22Rv1 (cell line): ENCODE measurements at regions not wholly inside any gene's neighbourhood (a gene's known extent, or its start where the extent isn't known, plus 50 kb on each side); places are given as distances from the start of the nearest gene placed in this dataset.
A peak's percentile ranks its signal among the peaks of the same experiment; 100 is the strongest.

Source experiments
- H3K27ac ChIP-seq: fragments of 450-650 bp; 2 replicates; pipeline ENCODE4 v1.5.1; 2017
- ZFX ChIP-seq: fragments of 450-650 bp; IDR thresholded peaks from 2 replicates; pipeline ENCODE4 v1.6.1; 2017; ENCODE audit warnings: antibody characterized with exemption, borderline replicate concordance
- TF ChIP-seq, protein P1 (sequence below): fragments of 450-650 bp; IDR thresholded peaks from 2 replicates; pipeline ENCODE4 v1.5.1; 2017; ENCODE audit warnings: mild to moderate bottlenecking

DNA sequence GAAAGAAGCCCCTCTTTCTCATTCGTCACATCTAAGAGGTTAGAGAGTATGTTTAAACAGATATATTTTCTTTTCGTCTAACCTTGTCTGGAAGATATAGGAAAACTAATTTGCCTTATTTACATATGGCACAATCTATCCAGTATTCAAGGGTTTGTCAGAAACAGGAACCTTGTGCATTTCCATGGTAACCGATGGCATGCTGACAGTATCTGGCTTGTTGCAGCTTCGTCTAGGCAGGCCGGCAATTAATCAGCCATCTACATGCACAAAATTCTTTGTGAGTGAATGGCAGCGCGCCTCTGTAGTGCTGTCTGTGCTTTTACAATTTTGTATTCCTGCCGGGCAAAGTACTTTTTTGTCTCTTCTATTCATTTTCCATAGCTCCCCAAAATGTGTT, 294.0 kb upstream of the SOX2 start:
- TF ChIP-seq ZFX: no peak
- TF ChIP-seq, protein P1, sequence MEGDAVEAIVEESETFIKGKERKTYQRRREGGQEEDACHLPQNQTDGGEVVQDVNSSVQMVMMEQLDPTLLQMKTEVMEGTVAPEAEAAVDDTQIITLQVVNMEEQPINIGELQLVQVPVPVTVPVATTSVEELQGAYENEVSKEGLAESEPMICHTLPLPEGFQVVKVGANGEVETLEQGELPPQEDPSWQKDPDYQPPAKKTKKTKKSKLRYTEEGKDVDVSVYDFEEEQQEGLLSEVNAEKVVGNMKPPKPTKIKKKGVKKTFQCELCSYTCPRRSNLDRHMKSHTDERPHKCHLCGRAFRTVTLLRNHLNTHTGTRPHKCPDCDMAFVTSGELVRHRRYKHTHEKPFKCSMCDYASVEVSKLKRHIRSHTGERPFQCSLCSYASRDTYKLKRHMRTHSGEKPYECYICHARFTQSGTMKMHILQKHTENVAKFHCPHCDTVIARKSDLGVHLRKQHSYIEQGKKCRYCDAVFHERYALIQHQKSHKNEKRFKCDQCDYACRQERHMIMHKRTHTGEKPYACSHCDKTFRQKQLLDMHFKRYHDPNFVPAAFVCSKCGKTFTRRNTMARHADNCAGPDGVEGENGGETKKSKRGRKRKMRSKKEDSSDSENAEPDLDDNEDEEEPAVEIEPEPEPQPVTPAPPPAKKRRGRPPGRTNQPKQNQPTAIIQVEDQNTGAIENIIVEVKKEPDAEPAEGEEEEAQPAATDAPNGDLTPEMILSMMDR: no peak
- H3K27ac ChIP-seq: no peak overlapping the region

DNA sequence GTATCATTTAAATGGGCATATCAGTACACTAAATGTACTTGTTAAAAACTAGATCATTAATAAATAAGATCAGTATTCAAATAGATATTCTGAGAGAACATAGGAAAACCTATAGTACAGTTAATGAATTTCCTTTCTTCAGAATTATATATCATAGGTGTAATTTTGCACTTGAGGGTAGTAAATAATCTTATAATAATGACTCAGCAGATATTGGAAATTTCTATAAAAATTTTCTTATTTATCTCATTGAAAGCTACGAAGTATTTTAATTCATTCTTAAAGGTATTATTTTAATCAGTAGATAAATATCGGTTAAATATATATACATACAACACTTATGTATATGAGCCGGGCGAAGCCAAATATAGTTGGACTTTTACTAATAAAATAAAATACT, 300.9 kb upstream of the SOX2 start:
- no peak overlapping the region for H3K27ac ChIP-seq
- TF ChIP-seq, protein P1: no peak
- no peak for TF ChIP-seq ZFX

DNA sequence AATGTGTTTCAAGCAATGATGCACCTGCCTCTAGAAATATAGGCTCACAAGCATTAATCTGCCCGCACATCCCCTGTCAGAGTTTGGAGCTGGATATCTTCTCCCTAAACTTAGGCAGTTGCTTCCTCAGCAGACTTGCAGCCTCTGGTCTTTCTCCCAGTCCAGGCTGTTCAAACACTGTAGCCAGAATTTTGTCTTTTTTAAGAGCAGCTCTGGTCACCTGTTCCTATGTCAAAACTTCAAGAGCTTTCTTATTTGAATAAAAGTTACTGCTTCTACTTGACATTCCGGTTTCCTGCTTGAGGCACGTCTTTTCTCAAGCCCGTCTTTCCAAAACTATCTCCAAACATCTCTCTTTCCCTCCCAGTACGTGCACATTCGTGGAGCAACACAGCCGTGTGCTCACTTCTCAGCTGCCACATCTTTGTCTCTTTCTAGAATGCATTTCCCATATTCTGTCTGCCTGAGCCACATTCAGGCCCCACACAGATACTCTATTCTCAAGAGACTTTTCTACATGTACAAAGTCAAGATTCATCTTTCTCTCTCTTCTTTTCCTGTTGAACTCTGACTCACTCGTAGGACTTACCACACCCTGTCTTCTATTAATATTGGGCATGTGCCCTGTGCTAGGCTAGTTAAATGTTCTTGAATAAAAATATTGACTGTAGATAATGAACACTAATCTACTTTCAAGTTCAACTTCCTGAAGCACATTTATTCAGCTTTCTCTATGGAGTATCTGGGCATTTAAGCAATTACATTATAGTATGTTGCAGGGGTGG, 307.7 kb upstream of the SOX2 start:
- H3K27ac ChIP-seq: peak overlapping the region; percentile 42
- TF ChIP-seq, protein P1: no peak
- no peak for TF ChIP-seq ZFX

DNA sequence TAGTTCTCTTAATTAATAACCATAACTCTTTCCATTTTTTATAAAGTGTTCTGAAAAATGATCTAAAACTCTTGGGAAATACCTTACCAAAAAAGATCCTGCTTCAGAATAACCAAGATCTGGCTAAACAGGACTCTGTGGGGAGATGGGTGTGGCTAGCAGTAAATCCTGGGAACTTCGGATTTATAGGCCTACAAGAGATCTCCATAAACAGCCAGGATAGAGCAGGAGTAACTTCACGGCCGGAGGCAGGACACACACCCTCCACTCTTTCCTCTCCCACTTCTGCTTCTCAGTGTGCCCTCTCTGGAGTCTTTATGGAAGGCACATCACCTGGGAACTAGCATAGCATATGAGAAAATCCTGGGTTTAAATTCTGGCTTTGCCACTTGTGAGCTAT, 309.4 kb upstream of the SOX2 start:
- no peak overlapping the region for H3K27ac ChIP-seq
- TF ChIP-seq ZFX: no peak
- TF ChIP-seq, protein P1: no peak

DNA sequence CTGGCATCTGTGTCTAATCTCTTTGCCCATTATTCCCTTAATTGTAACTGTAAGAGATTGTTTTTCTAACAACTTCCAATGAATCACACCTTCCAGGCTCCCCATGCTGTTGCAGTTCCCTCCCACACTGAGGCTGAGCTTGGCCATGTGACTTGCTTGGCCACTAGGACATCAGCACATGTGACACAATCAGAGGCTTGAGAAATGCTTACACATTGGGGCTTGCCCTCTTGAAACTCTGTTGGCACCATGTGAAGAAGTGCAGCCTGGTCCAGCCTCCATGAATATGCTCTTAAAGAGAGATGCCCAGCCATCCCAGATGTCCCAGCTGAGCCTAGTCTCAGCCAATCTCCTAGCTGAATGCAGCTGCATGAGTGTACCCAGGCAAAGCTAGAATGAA, 326.8 kb upstream of the SOX2 start:
- TF ChIP-seq ZFX: no peak
- TF ChIP-seq, protein P1: no peak
- no peak overlapping the region for H3K27ac ChIP-seq

DNA sequence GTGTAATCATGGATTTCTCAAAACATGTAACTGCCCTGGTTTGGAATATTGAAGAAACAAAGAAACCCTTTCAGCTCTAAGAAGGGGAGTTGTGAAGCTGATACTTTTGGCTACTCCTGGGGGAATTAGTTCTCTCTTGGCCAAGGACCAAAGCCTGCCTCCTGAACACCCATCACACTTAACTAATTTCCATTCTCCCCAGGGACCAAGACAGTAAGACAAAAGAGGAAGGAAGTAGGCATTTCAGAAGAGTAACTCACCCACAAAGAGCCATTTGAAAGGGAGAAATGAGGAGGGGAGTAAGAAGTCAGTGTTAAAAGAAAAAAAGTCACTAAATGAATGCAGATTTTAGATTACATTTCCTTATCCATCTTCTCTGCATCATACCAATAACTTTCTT, 328.0 kb upstream of the SOX2 start:
- H3K27ac ChIP-seq: no peak overlapping the region

DNA sequence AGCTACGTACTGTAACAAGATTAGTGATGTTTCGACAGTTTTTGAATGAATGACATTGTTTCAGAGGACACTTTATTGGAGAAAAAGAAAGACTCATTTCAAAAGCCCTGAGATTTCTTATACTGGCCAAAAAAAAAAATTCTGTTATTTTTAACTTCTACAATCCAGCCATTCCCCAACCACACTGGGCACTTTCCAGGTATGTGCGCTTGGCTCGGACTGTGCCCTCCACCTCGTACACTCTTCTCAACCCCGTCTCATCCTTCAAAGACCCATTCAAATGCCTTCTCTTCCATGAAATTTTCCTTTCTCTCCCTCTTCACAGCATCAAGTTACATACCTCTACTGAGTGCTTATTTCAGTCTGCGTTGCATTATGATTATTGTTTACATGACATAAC, 328.5 kb upstream of the SOX2 start:
- H3K27ac ChIP-seq: no peak overlapping the region
- TF ChIP-seq ZFX: no peak

More for the DNA sequence above, 328.0 kb upstream of the SOX2 start:
- TF ChIP-seq, protein P1: no peak
- TF ChIP-seq ZFX: no peak

DNA sequence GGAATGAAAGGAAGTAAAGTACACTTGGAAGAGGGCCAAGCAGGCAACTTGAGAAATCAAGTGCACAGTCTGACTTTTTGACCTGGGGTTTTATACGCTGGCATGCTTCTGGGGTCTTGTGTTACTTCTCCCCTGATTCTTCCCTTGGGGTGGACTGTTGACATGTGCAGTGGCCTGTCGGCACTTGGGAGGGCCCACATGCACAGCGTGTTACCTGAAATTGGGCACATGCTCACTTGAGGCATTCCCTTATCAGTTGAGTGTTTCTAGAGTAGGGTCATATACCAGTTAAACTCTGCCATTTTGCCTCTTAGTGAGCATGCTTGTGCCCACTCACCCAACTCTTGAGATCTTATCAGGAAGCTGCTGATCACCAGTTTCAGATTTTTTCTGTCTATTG, 329.1 kb upstream of the SOX2 start:
- no peak overlapping the region for H3K27ac ChIP-seq
- TF ChIP-seq ZFX: no peak
- TF ChIP-seq, protein P1: no peak
